ENCODE measurements at regions not wholly inside any gene's neighbourhood (a gene's known extent, or its start where the extent isn't known, plus 50 kb on each side); places are given as distances from the start of the nearest gene placed in this dataset.
A peak's percentile ranks its signal among the peaks of the same experiment; 100 is the strongest.

DNA sequence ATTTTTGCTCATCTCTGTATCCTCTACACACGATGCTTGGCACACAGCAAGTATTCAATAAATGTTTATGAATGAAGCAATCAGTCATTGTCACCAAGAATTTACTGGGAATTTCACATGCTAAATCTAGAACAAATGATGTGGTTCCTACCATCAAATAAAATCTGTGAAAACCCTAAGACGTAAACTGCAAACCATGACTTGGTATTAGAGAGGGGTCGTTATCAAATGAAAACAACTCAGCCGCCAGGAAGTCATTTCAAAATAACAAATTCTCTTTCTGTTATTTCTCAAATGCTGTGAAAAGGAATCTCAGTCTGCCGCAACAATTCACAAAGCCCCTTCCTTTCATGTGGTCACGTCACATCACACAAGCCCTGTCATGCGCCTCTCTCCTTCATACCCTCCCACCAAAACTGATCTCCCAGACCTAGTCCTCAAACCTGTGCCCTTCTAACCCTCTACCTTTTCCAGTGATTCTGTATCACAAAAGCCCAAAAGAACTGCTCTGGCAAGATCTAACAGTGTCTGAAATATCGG lies 173.6 kb downstream of the DEPDC1B start:
- DNase-seq (no peak), ATAC-seq (no peak)
- H3K4me3 Mint-ChIP-seq, result no peak overlapping the region
- no peaks in the 10 kb centered on the region for H3K9me3 Mint-ChIP-seq
- peaks cover under 1% of the 10 kb centered on the region for H3K4me1 Mint-ChIP-seq (ENCODE audit: low read depth)
- H3K36me3 Mint-ChIP-seq (ENCODE audit: insufficient read depth), result no peaks in the 10 kb centered on the region
- H3K27me3 Mint-ChIP-seq (ENCODE audit: low read depth), result no peaks in the 10 kb centered on the region

DNA sequence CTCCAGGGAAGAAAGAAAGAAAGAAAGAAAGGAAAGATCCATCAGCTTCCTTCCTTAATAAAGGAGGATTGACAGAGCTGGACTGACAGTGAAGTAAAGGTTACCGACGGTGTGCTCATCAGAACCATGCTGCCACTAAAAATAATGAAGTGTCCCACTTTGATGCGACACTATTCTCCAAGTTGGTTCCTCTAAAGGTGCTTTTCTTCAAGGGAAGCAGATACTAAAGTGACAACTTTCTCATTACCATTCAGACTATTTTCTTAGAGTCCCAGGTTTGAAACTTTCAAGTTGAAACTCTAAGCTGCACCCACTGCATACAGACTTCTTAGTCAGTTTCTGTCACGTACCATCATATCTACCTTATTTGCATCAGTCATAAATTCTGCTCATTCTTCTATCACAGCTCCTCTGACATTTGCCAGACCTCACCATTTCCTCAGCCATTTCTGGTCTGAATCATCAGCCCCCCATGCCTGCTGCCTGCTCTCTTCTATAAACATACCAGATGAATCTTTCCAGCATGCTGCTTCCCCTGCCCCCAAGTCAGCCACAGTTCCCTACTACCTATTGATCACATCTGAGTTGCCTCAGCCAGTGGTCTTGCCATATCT lies 177.6 kb downstream of the DEPDC1B start:
- Mint-ChIP-seq H3K4me3 (no peak overlapping the region), H3K27me3 (ENCODE audit: low read depth) (no peaks in the 10 kb centered on the region), H3K9me3 (no peaks in the 10 kb centered on the region), H3K4me1 (ENCODE audit: low read depth) (peaks cover 1% of the 10 kb centered on the region), H3K36me3 (ENCODE audit: insufficient read depth) (no peaks in the 10 kb centered on the region)
- ATAC-seq (peak in 1 of 2 donors; percentile 21), DNase-seq (no peak)

DNA sequence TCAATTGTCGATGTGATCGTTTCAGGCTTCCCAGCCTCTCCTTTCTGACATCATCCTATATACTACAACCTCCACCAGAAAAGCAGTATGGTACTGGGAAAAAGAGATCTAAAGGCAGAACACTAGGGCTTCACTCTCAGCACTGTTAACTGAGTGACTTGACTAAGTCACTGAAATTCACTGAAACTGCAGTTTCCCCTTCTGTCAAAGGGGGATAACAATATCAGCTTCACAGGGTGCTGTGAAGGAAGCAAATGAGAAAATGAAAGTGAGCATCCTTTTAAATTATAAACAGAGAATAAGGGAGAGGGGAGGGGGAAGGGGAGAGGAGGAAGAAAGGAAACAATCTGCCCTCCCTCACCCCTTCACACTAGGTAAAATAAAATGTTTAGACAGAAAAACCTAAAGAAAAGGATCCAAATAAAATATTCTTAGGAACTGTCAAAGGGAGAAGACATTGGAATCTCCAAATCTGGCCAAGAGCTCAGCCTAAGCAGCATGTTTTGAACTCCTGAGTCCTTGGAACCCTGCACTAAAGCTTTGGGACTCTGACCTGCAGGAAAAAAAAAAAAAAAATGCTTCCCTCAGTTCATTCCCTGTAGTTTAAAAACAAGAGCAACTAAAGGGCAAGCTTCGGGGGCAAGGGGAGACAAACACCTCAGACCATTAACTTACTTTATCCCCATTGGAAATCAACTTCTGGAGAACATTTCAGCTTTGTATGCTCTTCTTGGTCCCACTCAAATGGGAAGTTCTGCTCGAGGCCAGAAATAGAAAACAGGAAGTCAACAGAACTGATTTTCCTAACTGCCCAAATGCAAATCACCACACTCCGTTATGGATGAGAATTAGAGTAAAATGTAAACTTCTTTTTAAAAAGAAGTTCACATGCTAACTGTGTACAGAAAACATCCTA lies 178.3 kb downstream of the DEPDC1B start:
- peaks cover 1% of the 10 kb centered on the region for H3K4me1 Mint-ChIP-seq (ENCODE audit: low read depth)
- ATAC-seq, result no peak
- no peaks in the 10 kb centered on the region for H3K9me3 Mint-ChIP-seq
- H3K36me3 Mint-ChIP-seq (ENCODE audit: insufficient read depth), result no peaks in the 10 kb centered on the region
- no peak overlapping the region for H3K4me3 Mint-ChIP-seq
- no peak for DNase-seq
- no peaks in the 10 kb centered on the region for H3K27me3 Mint-ChIP-seq (ENCODE audit: low read depth)

DNA sequence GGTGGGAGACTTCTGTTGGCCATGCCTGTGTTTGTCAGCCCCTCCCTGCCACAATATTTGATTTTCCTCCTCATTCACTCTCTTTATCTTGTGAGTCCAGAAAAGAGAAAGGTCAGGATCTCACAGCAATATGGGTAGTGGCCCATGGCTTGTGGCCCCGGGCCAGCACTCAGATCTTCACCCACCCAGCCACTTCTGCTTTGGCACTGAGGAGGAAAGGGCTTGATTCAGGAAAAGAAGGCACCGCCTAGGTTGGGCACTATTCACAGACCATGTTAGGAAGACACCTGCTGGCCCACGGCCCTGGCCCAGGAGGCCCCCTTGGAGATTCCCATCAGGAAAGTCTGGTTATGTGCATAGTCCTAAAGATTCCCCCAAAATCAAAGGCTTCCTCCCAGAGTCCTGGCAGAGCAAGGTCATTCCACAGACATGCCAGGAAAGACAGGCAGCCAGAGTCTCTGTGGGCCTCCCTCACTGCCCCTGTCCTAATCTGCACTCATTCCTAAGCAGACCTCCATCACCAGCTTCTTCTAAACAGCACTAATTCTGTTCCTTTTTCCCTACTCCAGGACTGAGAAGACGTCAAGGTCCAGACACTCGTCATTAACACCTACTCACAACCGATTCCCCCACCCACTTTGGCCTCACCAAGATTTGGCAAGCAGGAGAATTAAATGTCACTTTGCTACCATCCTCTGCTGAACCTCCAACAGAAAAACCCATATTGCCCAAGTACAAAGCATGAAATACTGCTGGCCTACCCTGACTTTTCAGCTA lies 179.3 kb downstream of the DEPDC1B start:
- ATAC-seq (no peak), DNase-seq (no peak)
- H3K4me3 Mint-ChIP-seq, result no peak overlapping the region
- no peaks in the 10 kb centered on the region for H3K27me3 Mint-ChIP-seq (ENCODE audit: low read depth)
- H3K9me3 Mint-ChIP-seq, result no peaks in the 10 kb centered on the region
- H3K4me1 Mint-ChIP-seq (ENCODE audit: low read depth), result peaks cover 1% of the 10 kb centered on the region
- no peaks in the 10 kb centered on the region for H3K36me3 Mint-ChIP-seq (ENCODE audit: insufficient read depth)

DNA sequence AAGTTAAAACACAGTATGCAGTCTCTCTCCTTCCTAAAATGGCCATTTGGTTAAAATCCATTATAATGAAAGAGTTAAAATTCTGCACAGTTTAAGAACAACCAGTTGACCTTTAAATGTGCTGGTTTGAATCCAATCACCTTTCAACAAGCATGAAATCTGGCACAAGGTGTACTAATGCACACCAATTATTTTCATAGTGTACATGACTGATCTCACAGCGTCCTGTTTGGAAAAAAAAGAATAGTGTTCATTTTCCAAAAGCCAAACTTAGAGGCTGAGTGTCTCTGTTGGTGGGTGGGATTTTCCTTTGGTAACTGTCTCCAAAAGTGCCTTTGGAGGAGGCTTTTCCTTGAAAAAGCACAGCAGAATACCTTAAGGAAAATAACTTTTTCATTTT lies 180.6 kb downstream of the DEPDC1B start:
- DNase-seq (no peak), ATAC-seq (no peak)
- Mint-ChIP-seq H3K4me1 (ENCODE audit: low read depth) (peaks cover 1% of the 10 kb centered on the region), H3K4me3 (no peak overlapping the region), H3K36me3 (ENCODE audit: insufficient read depth) (no peaks in the 10 kb centered on the region), H3K9me3 (no peaks in the 10 kb centered on the region), H3K27me3 (ENCODE audit: low read depth) (no peaks in the 10 kb centered on the region)

DNA sequence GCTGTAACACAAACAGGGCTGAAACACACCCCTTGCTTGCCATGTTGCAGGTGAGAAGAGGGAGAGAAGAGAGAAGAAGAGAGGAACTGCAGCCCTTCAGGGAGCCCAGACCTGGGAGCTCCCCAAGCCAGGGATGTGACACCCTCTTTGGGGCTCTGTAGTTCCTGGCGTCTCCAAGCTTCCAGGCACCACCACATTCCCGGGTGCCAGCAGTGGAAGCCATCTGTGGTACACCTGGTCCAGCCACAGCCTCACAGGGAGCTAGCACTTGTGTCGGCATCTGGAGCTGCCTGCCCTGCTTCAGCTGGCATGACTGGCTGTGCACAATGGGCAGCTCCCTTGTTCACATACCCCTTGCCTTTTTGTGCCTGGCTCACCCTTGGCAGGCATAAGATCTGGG lies 182.1 kb downstream of the DEPDC1B start:
- no peaks in the 10 kb centered on the region for H3K27me3 Mint-ChIP-seq (ENCODE audit: low read depth)
- ATAC-seq, result no peak
- no peaks in the 10 kb centered on the region for H3K9me3 Mint-ChIP-seq
- H3K4me3 Mint-ChIP-seq, result no peak overlapping the region
- H3K36me3 Mint-ChIP-seq (ENCODE audit: insufficient read depth), result no peaks in the 10 kb centered on the region
- DNase-seq, result no peak
- peaks cover 1% of the 10 kb centered on the region for H3K4me1 Mint-ChIP-seq (ENCODE audit: low read depth)

DNA sequence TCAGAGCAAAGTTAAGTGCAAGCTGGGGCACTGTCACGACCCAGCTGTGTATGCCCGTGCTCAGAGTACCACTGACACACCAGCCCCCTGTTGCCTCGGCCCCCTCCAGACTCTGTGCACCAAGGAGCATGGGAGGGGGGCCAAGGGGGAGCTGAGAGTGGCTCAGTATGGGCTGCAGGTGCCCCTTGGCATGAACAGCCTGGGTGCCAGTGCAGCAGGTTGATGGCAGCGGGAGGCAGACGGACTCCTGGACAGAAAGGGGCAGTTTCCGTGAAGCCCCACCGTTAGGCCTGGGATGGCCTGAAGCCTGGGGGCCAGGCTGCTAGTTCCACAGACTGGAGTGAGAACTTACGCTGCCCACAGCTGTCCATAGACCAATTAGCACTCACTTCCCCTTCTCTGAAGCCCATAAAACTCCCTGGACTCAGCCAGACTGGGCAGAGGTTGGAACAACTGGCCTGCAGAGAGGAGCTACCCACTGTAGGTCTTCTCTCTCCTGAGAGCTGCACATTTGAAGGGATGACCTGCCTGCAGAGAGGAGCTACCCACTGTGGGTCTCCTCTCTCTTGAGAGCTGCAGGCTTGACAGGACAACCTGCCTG lies 182.8 kb downstream of the DEPDC1B start:
- Mint-ChIP-seq H3K27me3 (ENCODE audit: low read depth) (no peaks in the 10 kb centered on the region), H3K36me3 (ENCODE audit: insufficient read depth) (no peaks in the 10 kb centered on the region), H3K4me1 (ENCODE audit: low read depth) (peaks cover 1% of the 10 kb centered on the region), H3K9me3 (no peaks in the 10 kb centered on the region), H3K4me3 (no peak overlapping the region)
- no peak for DNase-seq
- no peak for ATAC-seq

DNA sequence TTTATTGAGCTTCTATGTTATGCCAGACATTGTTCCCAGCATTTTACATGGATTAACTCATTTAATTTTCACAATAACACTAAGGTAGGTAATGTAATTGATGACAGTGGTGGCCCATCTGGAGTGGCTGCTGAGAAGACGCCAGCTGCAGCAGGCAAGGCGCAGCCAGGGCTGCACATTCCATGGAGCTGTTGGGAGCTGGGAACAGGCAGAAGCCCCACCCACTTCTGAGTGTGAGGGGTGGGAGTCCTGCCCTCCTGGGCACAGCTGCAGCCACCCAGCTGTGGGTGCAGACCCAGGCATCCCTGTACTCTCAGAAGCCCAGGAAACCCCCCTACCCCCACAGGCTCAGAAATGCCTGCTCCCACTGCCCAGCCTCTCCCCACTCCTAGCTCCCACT lies 183.3 kb downstream of the DEPDC1B start:
- Mint-ChIP-seq H3K9me3 (no peaks in the 10 kb centered on the region), H3K27me3 (ENCODE audit: low read depth) (no peaks in the 10 kb centered on the region), H3K4me3 (no peak overlapping the region), H3K36me3 (ENCODE audit: insufficient read depth) (no peaks in the 10 kb centered on the region), H3K4me1 (ENCODE audit: low read depth) (peaks cover 1% of the 10 kb centered on the region)
- ATAC-seq (no peak), DNase-seq (no peak)

DNA sequence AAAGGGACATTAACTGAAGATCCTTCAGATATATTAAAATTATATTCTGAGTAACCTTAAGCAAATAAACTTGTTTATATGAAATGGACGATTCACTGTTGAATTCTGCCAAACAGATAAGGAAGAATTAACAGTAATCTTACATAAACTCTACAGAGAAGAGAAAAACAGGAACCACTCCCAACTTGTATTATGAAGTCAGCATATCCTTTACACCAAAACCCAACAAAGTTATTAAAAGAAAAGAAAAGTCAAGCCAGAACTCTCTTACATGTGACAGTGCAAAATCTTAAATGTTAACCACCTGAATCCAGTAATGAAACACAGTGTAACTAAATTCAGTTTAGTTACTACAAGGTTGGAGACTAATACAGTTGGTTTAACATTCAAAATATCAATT lies 185.8 kb downstream of the DEPDC1B start:
- Mint-ChIP-seq H3K27me3 (ENCODE audit: low read depth) (no peaks in the 10 kb centered on the region), H3K9me3 (no peaks in the 10 kb centered on the region)

DNA sequence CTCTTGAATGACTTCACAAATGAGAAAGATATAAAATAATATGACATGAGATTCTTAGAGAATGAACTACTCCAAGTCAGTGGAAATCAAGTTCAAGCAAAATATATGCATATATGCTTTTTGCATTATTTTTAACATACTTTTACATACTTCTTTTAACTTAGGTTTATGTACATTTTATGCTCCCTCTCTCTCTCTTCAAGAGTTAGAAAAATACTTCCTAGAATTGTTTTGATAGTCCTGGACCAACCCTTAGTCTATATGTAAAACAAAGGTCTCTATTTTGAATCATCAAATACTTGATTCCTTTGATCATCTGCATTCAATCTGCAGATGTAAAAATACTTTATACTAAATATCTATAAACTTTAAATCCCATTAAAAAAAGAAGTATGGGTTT lies 187.8 kb downstream of the DEPDC1B start:
- H3K36me3 Mint-ChIP-seq (ENCODE audit: insufficient read depth), result no peaks in the 10 kb centered on the region
- no peaks in the 10 kb centered on the region for H3K4me1 Mint-ChIP-seq (ENCODE audit: low read depth)
- ATAC-seq, result no peak
- H3K4me3 Mint-ChIP-seq, result no peak overlapping the region
- no peak for DNase-seq
- no peaks in the 10 kb centered on the region for H3K9me3 Mint-ChIP-seq
- no peaks in the 10 kb centered on the region for H3K27me3 Mint-ChIP-seq (ENCODE audit: low read depth)

More for the DNA sequence above, 185.8 kb downstream of the DEPDC1B start:
- Mint-ChIP-seq H3K4me3 (no peak overlapping the region), H3K4me1 (ENCODE audit: low read depth) (no peaks in the 10 kb centered on the region), H3K36me3 (ENCODE audit: insufficient read depth) (no peaks in the 10 kb centered on the region)
- DNase-seq (no peak), ATAC-seq (no peak)

DNA sequence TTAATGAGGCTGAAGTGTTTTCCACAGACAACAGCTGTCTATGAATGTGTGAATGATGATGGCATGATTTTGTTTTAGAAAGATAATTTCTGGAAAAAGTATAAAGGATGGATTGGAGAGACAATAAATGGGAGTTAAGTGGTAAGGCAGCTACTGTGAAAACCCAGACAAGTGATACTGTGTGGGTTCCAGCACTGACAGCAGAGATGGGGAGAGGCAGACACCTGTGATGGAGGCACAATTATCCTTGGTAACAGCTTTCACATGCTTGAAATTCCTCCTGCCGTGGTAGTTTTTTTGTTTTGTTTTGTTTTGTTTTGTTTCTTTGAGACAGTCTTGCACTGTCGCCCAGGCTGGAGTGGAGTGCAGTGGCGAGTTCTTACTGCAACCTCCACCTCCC lies 189.3 kb downstream of the DEPDC1B start:
- H3K4me3 Mint-ChIP-seq, result no peak overlapping the region
- no peaks in the 10 kb centered on the region for H3K36me3 Mint-ChIP-seq (ENCODE audit: insufficient read depth)
- no peaks in the 10 kb centered on the region for H3K27me3 Mint-ChIP-seq (ENCODE audit: low read depth)
- no peak for ATAC-seq
- H3K4me1 Mint-ChIP-seq (ENCODE audit: low read depth), result no peaks in the 10 kb centered on the region
- H3K9me3 Mint-ChIP-seq, result no peaks in the 10 kb centered on the region
- DNase-seq, result no peak

DNA sequence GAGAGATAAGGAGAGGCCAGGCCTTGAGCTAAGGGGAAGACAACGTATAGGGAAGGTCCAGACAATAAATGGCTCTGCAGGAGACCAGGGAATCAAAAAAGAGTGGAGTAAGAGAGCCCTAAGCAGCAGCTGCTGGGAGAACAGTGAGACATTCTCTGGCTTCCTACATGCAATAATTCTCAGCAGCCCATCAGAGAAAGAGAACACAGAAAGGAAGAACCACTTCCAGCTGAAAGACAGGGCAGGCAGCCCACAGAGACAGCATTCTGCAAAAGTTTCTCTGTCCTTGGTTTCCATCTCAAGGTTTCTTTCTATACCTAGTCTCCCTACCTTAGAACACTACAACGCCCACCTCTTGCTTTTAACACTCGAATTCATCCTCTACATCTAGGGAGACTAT lies 189.9 kb downstream of the DEPDC1B start:
- ATAC-seq (no peak), DNase-seq (no peak)
- H3K9me3 Mint-ChIP-seq, result no peaks in the 10 kb centered on the region
- no peaks in the 10 kb centered on the region for H3K27me3 Mint-ChIP-seq (ENCODE audit: low read depth)
- H3K4me3 Mint-ChIP-seq, result no peak overlapping the region
- H3K4me1 Mint-ChIP-seq (ENCODE audit: low read depth), result no peaks in the 10 kb centered on the region
- H3K36me3 Mint-ChIP-seq (ENCODE audit: insufficient read depth), result no peaks in the 10 kb centered on the region

DNA sequence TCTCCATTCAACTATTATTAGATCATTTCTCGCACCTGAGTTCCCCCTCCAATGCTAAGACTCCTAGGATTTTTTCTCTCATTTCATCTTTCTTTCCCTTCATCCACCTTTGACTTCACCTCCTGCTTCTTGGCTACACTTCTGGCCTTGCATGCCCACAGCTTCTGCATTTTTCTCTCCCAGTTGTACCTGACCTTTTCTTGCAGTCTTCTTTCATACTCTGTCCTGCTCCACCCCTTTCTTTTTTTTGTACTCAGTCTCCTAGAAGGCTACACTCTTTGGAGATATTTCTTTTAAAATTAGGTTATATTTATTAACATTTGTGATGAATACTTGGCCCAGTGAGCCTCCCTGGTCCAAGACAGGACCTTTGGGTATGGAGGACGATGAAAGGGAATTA lies 190.4 kb downstream of the DEPDC1B start:
- H3K9me3 Mint-ChIP-seq, result no peaks in the 10 kb centered on the region
- H3K36me3 Mint-ChIP-seq (ENCODE audit: insufficient read depth), result no peaks in the 10 kb centered on the region
- no peak overlapping the region for H3K4me3 Mint-ChIP-seq
- H3K27me3 Mint-ChIP-seq (ENCODE audit: low read depth), result no peaks in the 10 kb centered on the region
- no peaks in the 10 kb centered on the region for H3K4me1 Mint-ChIP-seq (ENCODE audit: low read depth)
- ATAC-seq, result no peak
- DNase-seq, result no peak

DNA sequence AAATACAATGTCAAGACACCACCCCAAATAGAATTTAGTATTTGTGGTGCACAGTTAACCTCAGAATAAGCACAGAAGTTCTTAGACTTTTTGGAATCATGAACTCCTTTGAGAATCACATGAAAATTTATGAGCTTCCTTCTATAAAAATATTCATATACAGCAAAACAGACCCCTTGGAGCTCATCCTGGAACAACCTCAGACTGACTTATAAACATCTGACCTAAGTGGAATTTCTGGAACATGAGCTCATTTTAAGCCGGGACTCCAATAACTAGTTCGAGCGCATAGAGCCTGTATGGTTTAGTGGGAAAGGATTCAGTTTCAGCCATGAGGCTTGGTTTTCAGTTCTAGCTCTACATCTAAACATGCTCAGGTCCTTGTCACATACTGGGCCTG lies 192.3 kb downstream of the DEPDC1B start:
- no peak overlapping the region for H3K4me3 Mint-ChIP-seq
- no peak for DNase-seq
- H3K4me1 Mint-ChIP-seq (ENCODE audit: low read depth), result no peaks in the 10 kb centered on the region

More for the DNA sequence above, 192.3 kb downstream of the DEPDC1B start:
- Mint-ChIP-seq H3K36me3 (ENCODE audit: insufficient read depth) (no peaks in the 10 kb centered on the region), H3K27me3 (ENCODE audit: low read depth) (no peaks in the 10 kb centered on the region), H3K9me3 (no peaks in the 10 kb centered on the region)
- no peak for ATAC-seq
